HL-60 (cell line): ENCODE measurements at regions not wholly inside any gene's neighbourhood (a gene's known extent, or its start where the extent isn't known, plus 50 kb on each side); places are given as distances from the start of the nearest gene placed in this dataset.

Experiments
- CTCF ChIP-seq: IDR thresholded peaks from one replicate; pipeline ENCODE4 v1.5.1; 2011; ENCODE audit warnings: low read length, control low read depth, inconsistent platforms; ENCODE audit not compliant: insufficient read depth
- GABPA ChIP-seq: IDR thresholded peaks from 2 replicates; pipeline ENCODE4 v1.6.1; 2012; ENCODE audit warnings: low read depth
- POLR2AphosphoS5 ChIP-seq: IDR thresholded peaks from 2 replicates; pipeline ENCODE4 v1.6.1; 2012; ENCODE audit warnings: low read depth
- REST ChIP-seq: IDR thresholded peaks from 2 replicates; pipeline ENCODE4 v1.6.1; 2012; ENCODE audit warnings: low read depth; ENCODE audit not compliant: insufficient replicate concordance
- SPI1 ChIP-seq: IDR thresholded peaks from 2 replicates; pipeline ENCODE4 v1.6.1; 2012; ENCODE audit warnings: low read depth, mild to moderate bottlenecking, borderline replicate concordance

GRCh38 chr4:131388277-131388676 lies 1760.8 kb upstream of the PCDH10 start:
- TF ChIP-seq CTCF, result no peak
- TF ChIP-seq GABPA, result no peak
- TF ChIP-seq REST, result no peak
- no peak for TF ChIP-seq POLR2AphosphoS5
- TF ChIP-seq SPI1, result no peak
